GM19397 (cell line): ENCODE measurements at regions not wholly inside any gene's neighbourhood (a gene's known extent, or its start where the extent isn't known, plus 50 kb on each side); places are given as distances from the start of the nearest gene placed in this dataset.
"Not testable (repeated sequence)": the region's sequence is repeated elsewhere in the genome, so short reads cannot be mapped to it uniquely, and the experiment has no call there.

Source experiments
- ATAC-seq: cut with Tn5 transposase; IDR thresholded peaks from one replicate; pipeline ENCODE4 v1.9.1; 2021; ENCODE audit warnings: mild to moderate bottlenecking, moderate library complexity; ENCODE audit not compliant: unreplicated experiment

DNA sequence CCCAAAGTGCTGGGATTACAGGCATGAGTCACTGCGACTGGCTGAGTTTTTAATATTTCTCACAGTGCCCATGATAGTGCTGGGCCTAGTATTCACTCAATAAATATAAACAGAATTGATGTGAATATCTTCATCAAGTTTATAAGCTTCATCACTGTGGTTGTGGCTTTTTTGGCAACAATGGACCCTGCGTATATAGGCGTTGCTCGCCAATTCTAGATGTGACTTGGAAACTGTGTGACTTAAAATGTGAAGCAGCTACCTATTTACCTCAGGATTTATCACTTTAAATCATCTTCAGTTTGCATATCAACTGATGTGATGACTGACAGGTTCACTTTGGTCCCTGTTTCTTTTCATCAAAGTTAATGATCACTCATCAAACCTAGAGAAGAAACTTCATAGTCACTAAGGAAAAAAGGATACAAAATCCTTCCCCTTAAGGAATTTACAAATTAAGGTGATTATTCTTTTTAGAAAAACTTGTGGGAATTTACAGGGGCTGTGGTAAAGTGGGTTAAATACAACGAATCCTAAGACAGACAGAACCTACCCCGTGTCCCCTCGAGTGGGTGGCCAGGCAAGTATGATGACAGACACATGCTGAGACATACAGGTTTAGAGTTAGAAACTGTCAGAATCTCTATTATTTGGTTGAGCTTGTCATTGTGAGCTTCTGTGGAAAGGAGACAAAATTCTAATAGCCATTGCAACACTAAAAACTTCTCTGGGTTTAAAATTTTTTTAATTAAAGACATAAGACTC, 101.3 kb downstream of the AKAP11 start:
- no peak for ATAC-seq

GRCh38 chr13:42375663-42376062, 103.7 kb downstream of the AKAP11 start:
- no peak for ATAC-seq

GRCh38 chr13:42377640-42378382, 105.9 kb downstream of the AKAP11 start:
- ATAC-seq = peak; percentile 78

DNA sequence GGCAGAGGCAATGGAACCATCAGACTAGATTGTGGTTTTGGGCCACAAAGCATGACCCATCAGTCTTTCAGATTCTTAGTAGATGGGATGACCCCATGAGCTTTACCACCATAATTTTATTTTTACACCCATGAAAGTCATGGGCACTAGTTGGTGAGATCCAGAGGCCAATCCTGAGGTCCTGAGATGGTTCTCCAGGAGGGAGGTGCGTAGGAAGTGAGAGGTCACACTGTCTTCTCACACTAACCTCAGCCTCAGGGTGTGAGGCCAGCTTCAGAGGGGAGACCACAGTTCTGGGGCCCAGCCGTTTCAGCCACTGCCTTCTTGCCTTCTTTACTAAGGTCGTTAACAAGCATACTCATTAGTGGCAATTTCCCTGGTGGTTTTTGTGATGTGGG, 106.4 kb downstream of the AKAP11 start:
- peak; percentile 21 for ATAC-seq

- no peak for ATAC-seq
These were observed 107.3 kb downstream of the AKAP11 start for GRCh38 chr13:42379241-42379640.

- peak; percentile 49 for ATAC-seq
These were observed 108.6 kb downstream of the AKAP11 start for GRCh38 chr13:42380420-42381164.

GRCh38 chr13:42381165-42381425, 109.1 kb downstream of the AKAP11 start:
- no peak for ATAC-seq

DNA sequence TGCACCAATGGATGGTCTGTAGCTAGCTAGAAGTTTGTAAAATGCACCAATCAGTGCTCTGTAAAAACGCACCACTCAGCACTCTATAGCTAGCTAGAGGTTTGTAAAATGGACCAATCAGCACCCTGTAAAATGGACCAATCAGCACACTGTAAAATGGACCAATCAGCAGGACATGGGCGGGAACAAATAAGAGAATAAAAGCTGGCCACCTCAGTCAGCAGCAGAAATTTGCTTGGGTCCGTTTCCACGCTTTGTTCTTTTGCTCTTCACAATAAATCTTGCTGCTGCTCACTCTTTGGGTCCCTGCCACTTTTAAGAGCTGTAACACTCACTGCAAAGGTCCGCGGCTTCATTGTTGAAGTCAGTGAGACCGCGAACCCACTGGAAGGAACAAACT, 109.5 kb downstream of the AKAP11 start:
- ATAC-seq = not testable (repeated sequence)

DNA sequence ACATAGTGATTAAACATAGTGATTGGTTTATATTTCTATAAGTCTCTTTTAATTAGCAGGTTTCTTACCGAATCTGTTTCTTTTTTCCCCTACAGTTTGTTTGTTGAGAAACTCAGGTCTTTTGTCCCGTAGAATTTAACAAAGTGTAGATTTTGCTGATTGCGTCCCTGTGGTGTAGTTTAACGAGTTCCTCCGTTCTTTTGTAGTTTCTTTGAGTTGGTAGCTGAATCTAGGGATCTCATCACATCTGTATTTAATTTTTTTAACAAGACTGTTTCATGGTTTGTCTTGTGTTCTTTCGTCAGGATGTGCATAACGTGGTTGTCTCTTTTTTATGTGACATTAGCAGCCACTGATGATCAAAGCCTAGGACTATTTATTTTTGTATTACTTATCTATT, 111.1 kb downstream of the AKAP11 start:
- ATAC-seq = no peak

GRCh38 chr13:42384265-42384664, 112.3 kb downstream of the AKAP11 start:
- no peak for ATAC-seq

GRCh38 chr13:42388326-42388725, 116.4 kb downstream of the AKAP11 start:
- no peak for ATAC-seq

- no peak for ATAC-seq
These were observed 117.1 kb downstream of the AKAP11 start for GRCh38 chr13:42389041-42389440.

DNA sequence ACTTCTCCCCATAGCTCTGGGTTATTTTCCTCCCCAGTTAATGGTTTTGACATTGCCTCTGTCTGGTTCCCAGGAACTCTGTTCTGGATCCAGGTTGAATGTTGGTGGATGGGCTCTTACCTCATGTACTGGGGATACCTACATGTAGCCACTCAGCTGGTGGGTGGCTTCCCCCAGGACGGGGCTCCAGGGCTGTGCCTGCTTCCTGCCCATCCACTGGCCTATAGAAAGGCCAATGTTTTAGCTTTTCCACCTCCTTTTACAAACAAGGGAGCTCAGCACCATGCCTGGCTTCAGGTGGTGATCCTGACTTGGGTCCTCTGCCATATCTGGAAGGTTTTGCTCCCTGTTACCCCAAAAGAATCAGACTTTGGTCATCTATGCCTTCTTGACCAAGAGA, 120.2 kb downstream of the AKAP11 start:
- no peak for ATAC-seq

GRCh38 chr13:42392716-42393572, 121.0 kb downstream of the AKAP11 start:
- ATAC-seq = no peak

DNA sequence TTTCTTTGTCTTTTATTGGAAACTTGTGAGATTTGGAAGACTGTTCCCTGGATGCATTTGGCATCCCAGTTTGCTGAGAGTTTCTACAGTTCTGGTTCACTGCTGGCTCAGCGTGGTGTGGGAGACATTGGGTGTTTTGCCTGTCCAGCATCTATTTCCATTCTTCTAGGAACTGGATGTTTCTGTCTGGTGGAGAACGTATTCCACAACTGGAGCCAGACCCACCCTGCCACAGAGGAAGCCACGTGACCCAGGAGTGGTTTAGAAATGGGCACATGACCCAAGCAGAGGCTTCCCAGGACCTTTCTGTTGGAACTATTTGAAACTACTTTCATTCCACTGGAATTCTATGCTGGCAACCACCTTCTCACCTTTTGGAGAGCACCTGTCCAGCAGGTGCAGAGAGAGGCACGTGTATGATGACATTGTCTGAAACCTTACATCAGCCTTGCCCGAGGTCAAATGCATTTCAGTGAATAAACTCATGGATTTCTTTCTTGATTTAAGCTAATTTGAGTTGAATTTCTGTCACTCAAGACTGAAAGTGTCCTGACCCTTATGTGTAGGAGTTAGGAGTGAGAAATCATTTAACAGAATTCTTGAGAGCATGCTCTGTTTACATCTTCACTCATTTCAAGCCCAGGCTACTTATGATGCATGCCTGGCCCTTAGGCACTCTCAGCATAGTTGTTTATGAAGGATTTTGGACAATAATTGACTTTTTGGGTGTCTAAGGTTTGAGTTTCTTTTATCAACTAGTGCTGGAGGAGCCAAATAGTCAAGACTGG, 121.8 kb downstream of the AKAP11 start:
- ATAC-seq = no peak

DNA sequence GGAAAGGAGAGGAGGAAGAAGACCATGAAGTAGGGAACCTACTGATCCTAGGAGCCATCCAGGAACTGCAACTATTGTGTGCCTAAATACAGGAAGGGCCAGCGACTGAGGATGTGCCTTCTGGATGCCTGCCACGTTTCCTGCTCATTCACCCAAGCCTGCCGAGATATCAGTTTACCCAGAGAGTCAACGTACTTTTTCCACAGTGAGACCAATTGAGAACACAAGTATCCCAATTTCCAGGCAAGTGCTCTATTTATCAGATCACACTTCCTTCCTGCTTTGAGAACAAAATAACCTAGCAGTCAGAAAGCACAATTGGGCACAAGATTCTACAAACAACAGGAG, 122.4 kb downstream of the AKAP11 start:
- no peak for ATAC-seq

GRCh38 chr13:42394711-42395085, 122.7 kb downstream of the AKAP11 start:
- ATAC-seq = no peak

GRCh38 chr13:42395086-42395821, 123.3 kb downstream of the AKAP11 start:
- ATAC-seq = no peak

GRCh38 chr13:42396501-42396900, 124.5 kb downstream of the AKAP11 start:
- ATAC-seq = no peak
